ENCODE measurements at regions not wholly inside any gene's neighbourhood (a gene's known extent, or its start where the extent isn't known, plus 50 kb on each side); places are given as distances from the start of the nearest gene placed in this dataset.

- H3K27ac ChIP-seq (ENCODE audit: control insufficient read depth, insufficient read depth) = no peak overlapping the region
- FAIRE-seq (no peak), ATAC-seq (no peak), DNase-seq (ENCODE audit: low read depth, low spot score) (no peak)
- H4K20me1 ChIP-seq (ENCODE audit: control insufficient read depth, insufficient read depth) = no peaks in the 10 kb centered on the region
- H3K4me1 ChIP-seq (ENCODE audit: control insufficient read depth, insufficient read depth, low read length) = no peaks in the 10 kb centered on the region
- H2AFZ ChIP-seq (ENCODE audit: control insufficient read depth, low read depth, low read length) = no peak overlapping the region
- ChIA-PET SMC1A (ENCODE audit: uncharacterized antibody, unreplicated experiment) (no interaction called here), POLR2A (no interaction called here), CTCF (no interaction called here), RAD21 (ENCODE audit: unreplicated experiment) (no interaction called here)
- no peak overlapping the region for H3K4me3 ChIP-seq
- H3K79me2 ChIP-seq (ENCODE audit: control insufficient read depth, insufficient read depth, low read length) = no peaks in the 10 kb centered on the region
- in situ Hi-C loops (cut with MboI) (no loop called here), intact Hi-C loops (cut with micrococcal nuclease; ENCODE audit: unreplicated experiment) (no loop called here)
- no peaks in the 10 kb centered on the region for H3K36me3 ChIP-seq (ENCODE audit: control insufficient read depth in 2 of 2, insufficient read depth in 2 of 2, low read length in 1 of 2)
- no peaks in the 10 kb centered on the region for H3K27me3 ChIP-seq (replicated peaks in 1 of 2; ENCODE audit: control insufficient read depth in 2 of 2, insufficient read depth in 2 of 2, low read length in 1 of 2)
- no peak overlapping the region for H3K9ac ChIP-seq (ENCODE audit: control insufficient read depth, insufficient read depth, low read length)
- no TSS peak for BruUV-seq (replicated peaks)
- no peak overlapping the region for H3K4me2 ChIP-seq (ENCODE audit: control insufficient read depth, insufficient read depth)
- H3K9me3 ChIP-seq (replicated peaks; ENCODE audit: control insufficient read depth, insufficient read depth, low read length) = no peaks in the 10 kb centered on the region; the same call in 2 of the 3 replicates
- TF ChIP-seq, protein P1, sequence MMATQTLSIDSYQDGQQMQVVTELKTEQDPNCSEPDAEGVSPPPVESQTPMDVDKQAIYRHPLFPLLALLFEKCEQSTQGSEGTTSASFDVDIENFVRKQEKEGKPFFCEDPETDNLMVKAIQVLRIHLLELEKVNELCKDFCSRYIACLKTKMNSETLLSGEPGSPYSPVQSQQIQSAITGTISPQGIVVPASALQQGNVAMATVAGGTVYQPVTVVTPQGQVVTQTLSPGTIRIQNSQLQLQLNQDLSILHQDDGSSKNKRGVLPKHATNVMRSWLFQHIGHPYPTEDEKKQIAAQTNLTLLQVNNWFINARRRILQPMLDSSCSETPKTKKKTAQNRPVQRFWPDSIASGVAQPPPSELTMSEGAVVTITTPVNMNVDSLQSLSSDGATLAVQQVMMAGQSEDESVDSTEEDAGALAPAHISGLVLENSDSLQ (IDR thresholded peaks at IDR 0.05) = no peak
- no peak for TF ChIP-seq ZNF384 (IDR thresholded peaks at IDR 0.05; ENCODE audit: borderline replicate concordance, low read depth, low read length)
- no peak for TF ChIP-seq SMARCA5 (IDR thresholded peaks at IDR 0.05)
- TF ChIP-seq ZSCAN29 (IDR thresholded peaks at IDR 0.05) = no peak
- TF ChIP-seq ZZZ3 (IDR thresholded peaks at IDR 0.05; ENCODE audit: control insufficient read depth, insufficient read length, low read depth) = no peak
- no peak for TF ChIP-seq NR2F1 (conservative IDR thresholded peaks at IDR 0.05)
- TF ChIP-seq, protein P2, sequence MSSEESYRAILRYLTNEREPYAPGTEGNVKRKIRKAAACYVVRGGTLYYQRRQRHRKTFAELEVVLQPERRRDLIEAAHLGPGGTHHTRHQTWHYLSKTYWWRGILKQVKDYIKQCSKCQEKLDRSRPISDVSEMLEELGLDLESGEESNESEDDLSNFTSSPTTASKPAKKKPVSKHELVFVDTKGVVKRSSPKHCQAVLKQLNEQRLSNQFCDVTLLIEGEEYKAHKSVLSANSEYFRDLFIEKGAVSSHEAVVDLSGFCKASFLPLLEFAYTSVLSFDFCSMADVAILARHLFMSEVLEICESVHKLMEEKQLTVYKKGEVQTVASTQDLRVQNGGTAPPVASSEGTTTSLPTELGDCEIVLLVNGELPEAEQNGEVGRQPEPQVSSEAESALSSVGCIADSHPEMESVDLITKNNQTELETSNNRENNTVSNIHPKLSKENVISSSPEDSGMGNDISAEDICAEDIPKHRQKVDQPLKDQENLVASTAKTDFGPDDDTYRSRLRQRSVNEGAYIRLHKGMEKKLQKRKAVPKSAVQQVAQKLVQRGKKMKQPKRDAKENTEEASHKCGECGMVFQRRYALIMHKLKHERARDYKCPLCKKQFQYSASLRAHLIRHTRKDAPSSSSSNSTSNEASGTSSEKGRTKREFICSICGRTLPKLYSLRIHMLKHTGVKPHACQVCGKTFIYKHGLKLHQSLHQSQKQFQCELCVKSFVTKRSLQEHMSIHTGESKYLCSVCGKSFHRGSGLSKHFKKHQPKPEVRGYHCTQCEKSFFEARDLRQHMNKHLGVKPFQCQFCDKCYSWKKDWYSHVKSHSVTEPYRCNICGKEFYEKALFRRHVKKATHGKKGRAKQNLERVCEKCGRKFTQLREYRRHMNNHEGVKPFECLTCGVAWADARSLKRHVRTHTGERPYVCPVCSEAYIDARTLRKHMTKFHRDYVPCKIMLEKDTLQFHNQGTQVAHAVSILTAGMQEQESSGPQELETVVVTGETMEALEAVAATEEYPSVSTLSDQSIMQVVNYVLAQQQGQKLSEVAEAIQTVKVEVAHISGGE (CRISPR knock-in tag; IDR thresholded peaks at IDR 0.05) = no peak
- TF ChIP-seq GATAD2B (conservative IDR thresholded peaks at IDR 0.05; ENCODE audit: low read depth) = no peak
- no peak for TF ChIP-seq SRF (IDR thresholded peaks at IDR 0.05; ENCODE audit: low read depth in 2 of 2, low read length in 2 of 2)
- TF ChIP-seq KAT2A (conservative IDR thresholded peaks at IDR 0.05; ENCODE audit: control insufficient read depth, low read depth, low read length) = no peak
- TF ChIP-seq STAT3 (IDR thresholded peaks at IDR 0.05; ENCODE audit: low read depth, low read length) = no peak
- TF ChIP-seq CREB1 (IDR thresholded peaks at IDR 0.05; ENCODE audit: low read depth) = no peak
- TF ChIP-seq, protein P3, sequence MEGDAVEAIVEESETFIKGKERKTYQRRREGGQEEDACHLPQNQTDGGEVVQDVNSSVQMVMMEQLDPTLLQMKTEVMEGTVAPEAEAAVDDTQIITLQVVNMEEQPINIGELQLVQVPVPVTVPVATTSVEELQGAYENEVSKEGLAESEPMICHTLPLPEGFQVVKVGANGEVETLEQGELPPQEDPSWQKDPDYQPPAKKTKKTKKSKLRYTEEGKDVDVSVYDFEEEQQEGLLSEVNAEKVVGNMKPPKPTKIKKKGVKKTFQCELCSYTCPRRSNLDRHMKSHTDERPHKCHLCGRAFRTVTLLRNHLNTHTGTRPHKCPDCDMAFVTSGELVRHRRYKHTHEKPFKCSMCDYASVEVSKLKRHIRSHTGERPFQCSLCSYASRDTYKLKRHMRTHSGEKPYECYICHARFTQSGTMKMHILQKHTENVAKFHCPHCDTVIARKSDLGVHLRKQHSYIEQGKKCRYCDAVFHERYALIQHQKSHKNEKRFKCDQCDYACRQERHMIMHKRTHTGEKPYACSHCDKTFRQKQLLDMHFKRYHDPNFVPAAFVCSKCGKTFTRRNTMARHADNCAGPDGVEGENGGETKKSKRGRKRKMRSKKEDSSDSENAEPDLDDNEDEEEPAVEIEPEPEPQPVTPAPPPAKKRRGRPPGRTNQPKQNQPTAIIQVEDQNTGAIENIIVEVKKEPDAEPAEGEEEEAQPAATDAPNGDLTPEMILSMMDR (IDR thresholded peaks at IDR 0.05 in 2 of 3, conservative IDR thresholded peaks at IDR 0.05 in 1 of 3; ENCODE audit: control insufficient read depth in 2 of 3, extremely low read depth in 1 of 3, insufficient read depth in 1 of 3, low read depth in 3 of 3, low read length in 3 of 3) = no peak
- no peak for TF ChIP-seq ZBTB4 (CRISPR knock-in tag; IDR thresholded peaks at IDR 0.05)
These were observed 119.4 kb upstream of the MSX1 start for GRCh38 chr4:4740071-4740470.

All from GM12878 (cell line).